Keratinocyte (primary cell): ENCODE measurements at regions not wholly inside any gene's neighbourhood (a gene's known extent, or its start where the extent isn't known, plus 50 kb on each side); places are given as distances from the start of the nearest gene placed in this dataset.

ENCODE experiments used
- DNase-seq: peaks from one replicate; pipeline ENCODE4 v3.0.0-alpha.2; 2011; ENCODE audit warnings: low read depth, missing footprints, low spot score
- FAIRE-seq: peaks from 2 replicates; lab custom pipeline; 2011; peaks lifted over from hg19 to GRCh38; lab: Jason Lieb, UNC
- H2AFZ ChIP-seq: 2 replicates; pipeline ENCODE4 v1.6.0; 2012; ENCODE audit warnings: low read length, control low read depth, inconsistent platforms; ENCODE audit not compliant: control insufficient read depth
- H3K27ac ChIP-seq: 2 replicates; pipeline ENCODE4 v1.5.1; 2011; ENCODE audit warnings: low read length; ENCODE audit not compliant: control insufficient read depth, insufficient read depth
- H3K27me3 ChIP-seq: 3 replicates; pipeline ENCODE4 v1.6.0; 2011; ENCODE audit warnings: low read length; ENCODE audit not compliant: control insufficient read depth, insufficient read depth; ENCODE audit errors: extremely low read depth
- H3K36me3 ChIP-seq, 2 experiments: 2 replicates in 1 of 2; 3 replicates in 1 of 2; pipeline ENCODE4 v1.5.1; 2011; ENCODE audit warnings: low read length in 2 of 2, mild to moderate bottlenecking in 1 of 2; ENCODE audit not compliant: control insufficient read depth in 2 of 2, insufficient read depth in 2 of 2; ENCODE audit errors: extremely low read depth in 1 of 2
- H3K4me1 ChIP-seq: 3 replicates; pipeline ENCODE4 v1.5.1; 2011; ENCODE audit warnings: low read length; ENCODE audit not compliant: control insufficient read depth, insufficient read depth; ENCODE audit errors: extremely low read depth
- H3K4me2 ChIP-seq: 3 replicates; pipeline ENCODE4 v1.6.0; 2011; ENCODE audit warnings: low read depth, low read length; ENCODE audit not compliant: control insufficient read depth, insufficient read depth; ENCODE audit errors: extremely low read depth
- H3K4me3 ChIP-seq, 3 experiments: fragments of 200-600 bp in 1 of 3; sonication (generic) in 1 of 3; 2 replicates in 2 of 3; 3 replicates in 1 of 3; pipeline ENCODE4 v1.5.1; 2011 to 2016; ENCODE audit warnings: low read length in 3 of 3, mild to moderate bottlenecking in 3 of 3, control low read depth in 2 of 3, inconsistent platforms in 1 of 3, low read depth in 1 of 3, mixed read lengths in 1 of 3, mixed run types in 1 of 3, moderate library complexity in 1 of 3; ENCODE audit not compliant: control insufficient read depth in 2 of 3, insufficient read depth in 2 of 3; ENCODE audit errors: extremely low read depth in 1 of 3
- H3K79me2 ChIP-seq: 2 replicates; pipeline ENCODE4 v1.6.0; 2012; ENCODE audit warnings: low read length; ENCODE audit not compliant: control insufficient read depth, insufficient read depth
- H3K9ac ChIP-seq: 3 replicates; pipeline ENCODE4 v1.6.0; 2011; ENCODE audit warnings: low read length; ENCODE audit not compliant: control insufficient read depth, insufficient read depth; ENCODE audit errors: extremely low read depth
- H3K9me1 ChIP-seq: 3 replicates; pipeline ENCODE4 v1.6.0; 2011; ENCODE audit warnings: low read length; ENCODE audit not compliant: control insufficient read depth, insufficient read depth; ENCODE audit errors: extremely low read depth
- H3K9me3 ChIP-seq: 2 replicates; pipeline ENCODE4 v1.5.1; 2012; ENCODE audit warnings: low read depth, low read length; ENCODE audit not compliant: control insufficient read depth
- H4K20me1 ChIP-seq: 3 replicates; pipeline ENCODE4 v1.6.0; 2011; ENCODE audit warnings: low read length; ENCODE audit not compliant: control insufficient read depth, insufficient read depth; ENCODE audit errors: extremely low read depth
- CTCF ChIP-seq, 3 experiments: IDR thresholded peaks in 1 of 3; conservative IDR thresholded peaks in 1 of 3; optimal IDR thresholded peaks in 1 of 3; 2 replicates in 2 of 3; 3 replicates in 1 of 3; pipeline versions ENCODE3 to v1.5.1; 2011; ENCODE audit warnings: low read length in 3 of 3, mild to moderate bottlenecking in 3 of 3, moderate library complexity in 2 of 3, control low read depth in 1 of 3, inconsistent platforms in 1 of 3; ENCODE audit not compliant: insufficient read depth in 2 of 3; ENCODE audit errors: extremely low read depth in 1 of 3
- EZH2 ChIP-seq: IDR thresholded peaks from one replicate; pipeline ENCODE4 v1.6.1; 2012; ENCODE audit warnings: inconsistent platforms, mild to moderate bottlenecking, low read length, moderate library complexity
- dilution Hi-C: fragments of 300-500 bp; cut with MboI; formaldehyde crosslinking; loops from one replicate; pipeline ENCODE4 v1.7.0; 2020; ENCODE audit warnings: low sequenced_read_pairs; ENCODE audit not compliant: extremely low pct_ligation_motif_present

- no peak for FAIRE-seq
- Histone ChIP-seq H4K20me1 (no peaks in the 10 kb centered on the region), H3K79me2 (no peaks in the 10 kb centered on the region), H3K4me3 (no peak overlapping the region), H3K9me1 (no peaks in the 10 kb centered on the region), H3K4me1 (no peaks in the 10 kb centered on the region), H3K9me3 (peaks cover 6% of the 10 kb centered on the region), H3K4me2 (no peak overlapping the region), H2AFZ (no peak overlapping the region), H3K27ac (no peak overlapping the region), H3K27me3 (no peaks in the 10 kb centered on the region), H3K36me3 (no peaks in the 10 kb centered on the region), H3K9ac (no peak overlapping the region)
- DNase-seq: no peak
- TF ChIP-seq CTCF (optimal IDR thresholded peaks at IDR 0.05 in 1 of 3, IDR thresholded peaks at IDR 0.05 in 1 of 3, conservative IDR thresholded peaks at IDR 0.05 in 1 of 3; ENCODE audit: extremely low read depth in 1 of 3, insufficient read depth in 2 of 3, low read length in 3 of 3) (no peak), EZH2 (no peak)
- dilution Hi-C loops: no loop called here
Measured at GRCh38 chr2:4090668-4091630, 387.6 kb downstream of the DCDC2C start.

- Histone ChIP-seq H3K9ac (no peak overlapping the region), H2AFZ (no peak overlapping the region), H4K20me1 (no peaks in the 10 kb centered on the region), H3K4me2 (no peak overlapping the region), H3K9me1 (no peaks in the 10 kb centered on the region), H3K36me3 (no peaks in the 10 kb centered on the region), H3K4me3 (no peak overlapping the region), H3K9me3 (peaks cover 5% of the 10 kb centered on the region), H3K27me3 (no peaks in the 10 kb centered on the region), H3K27ac (no peak overlapping the region), H3K4me1 (no peaks in the 10 kb centered on the region), H3K79me2 (no peaks in the 10 kb centered on the region)
- FAIRE-seq (no peak), DNase-seq (no peak)
- dilution Hi-C loops: no loop called here
- TF ChIP-seq CTCF (optimal IDR thresholded peaks at IDR 0.05 in 1 of 3, IDR thresholded peaks at IDR 0.05 in 1 of 3, conservative IDR thresholded peaks at IDR 0.05 in 1 of 3; ENCODE audit: extremely low read depth in 1 of 3, insufficient read depth in 2 of 3, low read length in 3 of 3) (no peak), EZH2 (no peak)
Measured at GRCh38 chr2:4091869-4092268, 388.5 kb downstream of the DCDC2C start.
